Neuronal stem cell (in vitro differentiated cells): ENCODE measurements at regions not wholly inside any gene's neighbourhood (a gene's known extent, or its start where the extent isn't known, plus 50 kb on each side); places are given as distances from the start of the nearest gene placed in this dataset.
A peak's percentile ranks its signal among the peaks of the same experiment; 100 is the strongest.

Experiments
- DNase-seq: peaks from one replicate; pipeline ENCODE4 v3.0.0-alpha.2; 2013; ENCODE audit warnings: low spot score
- H2AFZ ChIP-seq: one replicate; pipeline ENCODE4 v1.6.1; 2013; ENCODE audit warnings: mild to moderate bottlenecking, low read length, inconsistent platforms
- H2AK5ac ChIP-seq: 2 replicates; pipeline ENCODE4 v1.6.1; 2013; ENCODE audit warnings: low read depth, mild to moderate bottlenecking, inconsistent platforms, low read length, moderate library complexity, mixed read lengths
- H2BK120ac ChIP-seq: 2 replicates; pipeline ENCODE4 v1.6.1; 2013; ENCODE audit warnings: low read depth, mild to moderate bottlenecking, inconsistent platforms, low read length, moderate library complexity, mixed read lengths
- H2BK12ac ChIP-seq: one replicate; pipeline ENCODE4 v1.6.1; 2013; ENCODE audit warnings: low read length, inconsistent platforms
- H2BK15ac ChIP-seq: 2 replicates; pipeline ENCODE4 v1.6.1; 2013; ENCODE audit warnings: mild to moderate bottlenecking, low read length, inconsistent platforms, mixed read lengths
- H2BK5ac ChIP-seq: one replicate; pipeline ENCODE4 v1.6.1; 2013; ENCODE audit warnings: inconsistent platforms, mild to moderate bottlenecking, low read length, moderate library complexity
- H3K14ac ChIP-seq: one replicate; pipeline ENCODE4 v1.6.1; 2013; ENCODE audit warnings: low read length, inconsistent platforms
- H3K18ac ChIP-seq: 2 replicates; pipeline ENCODE4 v1.6.1; 2013; ENCODE audit warnings: low read length, inconsistent platforms
- H3K23ac ChIP-seq: 2 replicates; pipeline ENCODE4 v1.6.1; 2013; ENCODE audit warnings: low read depth, mild to moderate bottlenecking, mixed read lengths, low read length, inconsistent platforms; ENCODE audit not compliant: poor library complexity
- H3K27ac ChIP-seq: replicated peaks from 3 replicates; pipeline ENCODE4 v1.5.1; 2013; ENCODE audit warnings: low read length, inconsistent platforms
- H3K27me3 ChIP-seq, 3 experiments: 2 replicates each; pipeline ENCODE4 v1.6.1; 2013; ENCODE audit warnings: low read length in 3 of 3, mild to moderate bottlenecking in 2 of 3, inconsistent platforms in 1 of 3, low read depth in 1 of 3, mixed read lengths in 1 of 3, moderate library complexity in 1 of 3; ENCODE audit not compliant: control insufficient read depth in 3 of 3, insufficient read depth in 3 of 3
- H3K36me3 ChIP-seq, 2 donors: replicated peaks in 1 of 2; 2 replicates each; pipeline ENCODE4 v1.6.1; 2013; ENCODE audit warnings: low read length in 2 of 2; ENCODE audit not compliant: control insufficient read depth in 2 of 2, insufficient read depth in 2 of 2
- H3K4ac ChIP-seq: 2 replicates; pipeline ENCODE4 v1.6.1; 2013; ENCODE audit warnings: inconsistent platforms, mild to moderate bottlenecking, low read length, moderate library complexity
- H3K4me1 ChIP-seq, 2 donors: 1 replicate in 1 of 2; 2 replicates in 1 of 2; pipeline ENCODE4 v1.6.1; 2013; ENCODE audit warnings: low read length in 2 of 2, low read depth in 1 of 2; ENCODE audit not compliant: control insufficient read depth in 2 of 2, insufficient read depth in 1 of 2
- H3K4me2 ChIP-seq: one replicate; pipeline ENCODE4 v1.6.1; 2013; ENCODE audit warnings: mild to moderate bottlenecking, low read length, inconsistent platforms; ENCODE audit not compliant: insufficient read depth, poor library complexity, severe bottlenecking
- H3K4me3 ChIP-seq, 2 donors: 2 replicates each; pipeline ENCODE4 v1.5.1; 2013; ENCODE audit warnings: low read length in 2 of 2, mild to moderate bottlenecking in 2 of 2, inconsistent platforms in 1 of 2, moderate library complexity in 1 of 2
- H3K79me1 ChIP-seq: one replicate; pipeline ENCODE4 v1.6.1; 2013; ENCODE audit warnings: low read depth, mild to moderate bottlenecking, inconsistent platforms, low read length, moderate library complexity
- H3K9ac ChIP-seq: one replicate; pipeline ENCODE4 v1.6.1; 2013; ENCODE audit warnings: mild to moderate bottlenecking, low read depth, low read length, inconsistent platforms; ENCODE audit not compliant: poor library complexity
- H3K9me3 ChIP-seq, 2 donors: replicated peaks in 1 of 2; 2 replicates each; pipeline versions ENCODE3 to v1.6.1; 2013; ENCODE audit warnings: low read length in 2 of 2, mild to moderate bottlenecking in 2 of 2, inconsistent platforms in 1 of 2, low read depth in 1 of 2, mixed read lengths in 1 of 2, moderate library complexity in 1 of 2; ENCODE audit not compliant: control insufficient read depth in 2 of 2, insufficient read depth in 1 of 2
- H4K8ac ChIP-seq: one replicate; pipeline ENCODE4 v1.6.1; 2013; ENCODE audit warnings: low read depth, mild to moderate bottlenecking, inconsistent platforms, low read length, moderate library complexity
- H4K91ac ChIP-seq: one replicate; pipeline ENCODE4 v1.6.1; 2013; ENCODE audit warnings: low read length, low read depth, mild to moderate bottlenecking, inconsistent platforms; ENCODE audit not compliant: poor library complexity
- WGBS, 2 donors: extraction: QIAGEN DNeasy Blood & Tissue Kit; methylation state at CpG; one replicate each; pipeline ENCODE4 v1.1.7; 2013; ENCODE audit warnings: missing lambda C conversion rate in 2 of 2, mixed read lengths in 1 of 2; ENCODE audit not compliant: insufficient read length in 2 of 2, insufficient replicate concordance in 1 of 2; ENCODE audit errors: extremely low coverage in 2 of 2; 5-methylcytosine and 5-hydroxymethylcytosine counted together

DNA sequence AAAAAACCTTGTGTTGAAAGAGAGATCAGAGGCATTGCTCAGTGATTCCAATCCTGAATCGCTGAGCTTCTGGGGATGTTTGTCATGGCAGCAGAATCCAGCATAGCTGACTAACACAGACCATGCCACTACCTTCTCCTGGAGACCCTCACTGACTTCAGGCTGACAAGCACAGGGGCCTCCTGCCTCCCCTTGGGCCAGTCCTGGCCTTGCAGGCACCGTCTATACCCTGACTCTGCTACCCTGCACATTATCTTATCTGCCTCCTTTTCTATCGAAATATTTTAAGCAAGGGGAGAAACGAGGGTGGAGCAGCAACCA lies 139.8 kb downstream of the KIF26A start:
- H3K23ac ChIP-seq = no peak overlapping the region
- no peak overlapping the region for H3K27ac ChIP-seq
- no peak overlapping the region for H2BK12ac ChIP-seq
- no peak overlapping the region for H2BK120ac ChIP-seq
- H3K4me3 ChIP-seq = no peak overlapping the region
- no peak overlapping the region for H2BK5ac ChIP-seq
- no peak overlapping the region for H2BK15ac ChIP-seq
- H3K4me1 ChIP-seq = peaks cover 0 to 9% of the 10 kb centered on the region in 2 donors
- H3K18ac ChIP-seq = peak overlapping the region; percentile 5
- no peak overlapping the region for H4K91ac ChIP-seq
- no peak overlapping the region for H2AFZ ChIP-seq
- H3K4ac ChIP-seq = no peak overlapping the region
- H3K79me1 ChIP-seq = peaks cover 3% of the 10 kb centered on the region
- no peak overlapping the region for H3K14ac ChIP-seq
- H3K9ac ChIP-seq = no peak overlapping the region
- no peak for DNase-seq
- H3K4me2 ChIP-seq = no peak overlapping the region
- no peak overlapping the region for H4K8ac ChIP-seq
- WGBS, 2 donors = no CpG with 5 or more reads among the region's 4 CpGs
- no peak overlapping the region for H2AK5ac ChIP-seq
- H3K27me3 ChIP-seq = peaks cover 0 to 7% (median 4%) of the 10 kb centered on the region in 3 experiments
- H3K9me3 ChIP-seq = no peaks in the 10 kb centered on the region
- H3K36me3 ChIP-seq = no peaks in the 10 kb centered on the region

DNA sequence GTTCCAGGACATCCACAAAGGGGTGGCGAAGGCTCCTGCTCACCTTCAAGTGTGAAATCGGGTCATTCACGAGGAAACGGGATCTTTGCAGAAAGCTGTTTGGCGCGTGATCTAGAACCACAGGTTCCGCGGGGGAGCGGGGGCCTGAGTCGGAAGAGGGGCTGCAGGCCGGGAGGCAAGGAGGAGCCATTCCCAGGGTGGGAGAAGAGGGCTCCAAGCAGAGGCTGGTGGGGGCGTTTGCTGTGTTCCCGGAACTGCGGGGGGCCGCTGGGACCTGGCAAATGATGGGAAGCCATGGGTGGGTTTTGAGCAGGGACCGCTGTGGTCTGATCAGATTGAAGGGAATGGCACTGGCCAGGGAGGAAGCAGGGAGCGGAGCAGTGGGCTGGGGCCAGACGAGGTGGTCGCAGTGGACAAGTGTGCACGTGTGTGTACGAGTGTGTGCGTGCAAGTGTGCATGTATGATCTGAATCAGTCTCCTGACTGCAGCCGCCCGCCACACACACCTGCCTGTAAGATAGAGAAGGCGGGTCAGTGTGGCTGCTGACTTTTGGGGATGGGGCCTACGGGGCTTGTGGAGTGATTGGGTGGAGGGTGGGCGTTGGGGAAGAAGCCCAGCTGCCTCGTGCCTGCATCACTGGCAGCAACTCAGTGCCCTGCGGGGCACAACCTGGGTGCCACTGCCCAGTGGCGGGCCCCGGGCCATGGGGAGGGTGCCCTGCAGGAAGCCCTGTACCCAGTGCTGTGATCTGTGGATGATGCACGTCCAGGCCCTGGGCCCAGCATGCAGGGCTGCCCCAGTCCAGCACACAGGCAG lies 141.9 kb downstream of the KIF26A start:
- Histone ChIP-seq H4K8ac (peak overlapping the region; percentile 65), H2AFZ (peak overlapping the region; percentile 66), H3K27ac (no peak overlapping the region), H2BK15ac (peak overlapping the region; percentile 97), H3K23ac (peak overlapping the region; percentile 34), H2BK5ac (peak overlapping the region; percentile 84), H4K91ac (peak overlapping the region; percentile 89), H3K4ac (peak overlapping the region; percentile 66), H3K14ac (peak overlapping the region; percentile 71), H2AK5ac (peak overlapping the region; percentile 98), H3K4me1 (peaks cover 0 to 22% of the 10 kb centered on the region in 2 donors), H3K36me3 (no peaks in the 10 kb centered on the region), H3K4me2 (no peak overlapping the region), H3K9ac (no peak overlapping the region), H3K9me3 (no peaks in the 10 kb centered on the region), H3K79me1 (peaks cover 3% of the 10 kb centered on the region), H3K4me3 (no peak overlapping the region), H3K27me3 (peaks cover 0 to 10% (median 4%) of the 10 kb centered on the region in 3 experiments), H2BK12ac (no peak overlapping the region), H2BK120ac (peak overlapping the region; percentile 54), H3K18ac (peak overlapping the region; percentile 88)
- WGBS, 2 donors = no CpG with 5 or more reads among the region's 32 CpGs
- DNase-seq = no peak

- Histone ChIP-seq H3K27ac (no peak overlapping the region), H3K9ac (no peak overlapping the region), H3K9me3 (no peaks in the 10 kb centered on the region), H3K4me3 (no peak overlapping the region), H2BK15ac (peak overlapping the region; percentile 97), H3K4me1 (peaks cover 0 to 25% of the 10 kb centered on the region in 2 donors), H4K91ac (peak overlapping the region; percentile 89), H2BK5ac (peak overlapping the region; percentile 87), H3K4me2 (no peak overlapping the region), H3K14ac (peak overlapping the region; percentile 71), H2AK5ac (peak overlapping the region; percentile 98), H3K18ac (peak overlapping the region; percentile 88), H4K8ac (no peak overlapping the region), H3K4ac (peak overlapping the region; percentile 46), H3K23ac (peak overlapping the region; percentile 73), H3K36me3 (no peaks in the 10 kb centered on the region), H3K27me3 (peaks cover 0 to 14% (median 4%) of the 10 kb centered on the region in 3 experiments), H2AFZ (peak overlapping the region; percentile 66), H2BK120ac (peak overlapping the region; percentile 81), H3K79me1 (peaks cover 3% of the 10 kb centered on the region), H2BK12ac (no peak overlapping the region)
- DNase-seq = no peak
- WGBS, 2 donors = no CpG with 5 or more reads among the region's 24 CpGs
These were observed 142.7 kb downstream of the KIF26A start for GRCh38 chr14:104280902-104281767.
